ENCODE measurements at regions not wholly inside any gene's neighbourhood (a gene's known extent, or its start where the extent isn't known, plus 50 kb on each side); places are given as distances from the start of the nearest gene placed in this dataset.

DNA sequence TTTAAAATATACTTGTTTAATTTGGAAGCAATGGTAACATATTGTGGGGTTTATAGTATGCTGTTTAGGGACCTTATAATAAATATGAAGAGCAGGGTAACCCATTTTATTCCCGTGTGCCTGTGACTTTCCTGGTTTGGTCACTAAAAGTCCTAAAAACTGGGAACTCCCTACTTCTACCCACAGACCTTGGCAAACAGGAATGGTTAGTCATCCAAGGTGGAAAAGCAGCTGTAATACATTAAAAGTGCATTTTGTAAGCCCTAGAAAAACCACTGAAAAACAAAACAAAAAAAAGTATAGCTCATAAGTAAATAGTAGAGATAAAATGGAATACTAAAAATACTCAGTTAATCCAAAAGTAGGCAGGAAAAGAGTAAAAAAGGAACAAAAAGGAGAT lies 538.9 kb downstream of the LMO4 start:
- DNase-seq, result no peak

DNA sequence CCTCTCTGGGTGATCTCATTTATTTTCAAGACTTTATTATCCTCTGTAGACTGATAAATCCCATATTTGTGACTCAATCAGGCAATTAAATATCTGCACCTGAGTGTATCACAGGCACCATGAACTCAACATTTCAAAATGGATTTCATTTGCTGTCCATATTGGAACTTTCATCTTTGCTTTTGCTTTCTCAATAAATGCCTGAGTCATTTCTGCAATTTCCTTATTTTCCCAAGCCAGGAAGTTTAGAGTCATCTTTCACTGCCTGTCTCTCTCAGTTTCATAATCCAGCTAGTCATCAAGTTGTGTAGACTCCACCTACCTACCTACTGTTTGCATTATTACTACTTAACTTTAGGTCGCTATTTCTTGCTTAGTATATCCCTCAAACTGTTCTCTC lies 540.9 kb downstream of the LMO4 start:
- no peak for DNase-seq

DNA sequence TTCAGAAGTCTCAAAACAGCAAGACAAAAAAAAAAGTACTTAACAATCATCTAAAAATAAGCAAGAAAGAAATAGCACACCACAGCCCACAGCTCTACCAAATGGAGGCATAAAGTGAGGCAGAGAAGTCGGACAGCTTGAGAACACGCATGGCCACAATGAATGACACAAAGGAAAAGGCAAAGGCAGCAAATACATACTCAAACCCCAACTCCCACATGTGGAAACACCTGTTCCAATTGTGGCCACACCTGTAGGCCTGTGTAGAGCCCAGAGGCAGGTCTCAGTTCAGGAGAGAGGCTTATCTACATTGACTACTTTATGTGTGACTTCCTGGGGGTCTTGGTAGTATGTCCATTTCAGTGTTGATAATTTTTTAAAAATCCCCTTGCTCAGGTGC lies 543.5 kb downstream of the LMO4 start:
- no peak for DNase-seq

DNA sequence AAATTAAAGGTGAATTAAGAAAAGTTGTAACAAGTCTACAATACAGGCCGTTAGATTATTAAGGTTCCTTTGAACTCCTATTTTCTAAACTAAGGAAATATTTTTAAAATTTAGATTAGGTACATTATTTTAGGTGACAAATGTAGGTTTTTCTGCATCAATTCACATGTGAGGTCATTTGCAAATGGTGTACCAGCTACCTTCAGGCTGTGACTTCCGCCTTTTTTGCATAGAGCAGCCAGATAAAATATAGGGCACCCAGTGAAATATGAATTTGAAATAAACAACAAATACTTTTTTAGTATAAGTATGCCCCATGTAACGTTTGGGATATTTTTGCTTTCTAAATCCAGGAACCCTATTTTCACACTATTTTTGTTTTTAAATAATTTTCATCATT lies 544.0 kb downstream of the LMO4 start:
- no peak for DNase-seq

DNA sequence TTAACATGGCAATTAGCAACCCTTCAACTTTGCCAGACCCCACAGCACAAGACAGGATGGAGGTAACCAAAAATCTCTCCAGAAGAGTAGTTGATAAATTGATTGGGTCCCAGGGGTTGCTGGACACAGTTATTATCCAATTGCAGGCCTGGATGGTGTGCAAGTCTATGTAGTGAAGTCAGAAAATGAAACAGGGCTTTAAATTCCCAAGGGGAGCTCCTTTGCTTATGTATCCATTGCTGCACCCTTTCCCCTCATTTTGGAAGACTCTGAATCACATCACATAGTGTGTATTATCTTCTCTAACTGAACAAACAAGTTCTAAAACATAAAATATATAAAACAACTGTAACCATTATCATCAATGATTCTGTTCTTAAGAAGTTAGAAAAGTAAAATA lies 550.2 kb downstream of the LMO4 start:
- DNase-seq, result no peak

DNA sequence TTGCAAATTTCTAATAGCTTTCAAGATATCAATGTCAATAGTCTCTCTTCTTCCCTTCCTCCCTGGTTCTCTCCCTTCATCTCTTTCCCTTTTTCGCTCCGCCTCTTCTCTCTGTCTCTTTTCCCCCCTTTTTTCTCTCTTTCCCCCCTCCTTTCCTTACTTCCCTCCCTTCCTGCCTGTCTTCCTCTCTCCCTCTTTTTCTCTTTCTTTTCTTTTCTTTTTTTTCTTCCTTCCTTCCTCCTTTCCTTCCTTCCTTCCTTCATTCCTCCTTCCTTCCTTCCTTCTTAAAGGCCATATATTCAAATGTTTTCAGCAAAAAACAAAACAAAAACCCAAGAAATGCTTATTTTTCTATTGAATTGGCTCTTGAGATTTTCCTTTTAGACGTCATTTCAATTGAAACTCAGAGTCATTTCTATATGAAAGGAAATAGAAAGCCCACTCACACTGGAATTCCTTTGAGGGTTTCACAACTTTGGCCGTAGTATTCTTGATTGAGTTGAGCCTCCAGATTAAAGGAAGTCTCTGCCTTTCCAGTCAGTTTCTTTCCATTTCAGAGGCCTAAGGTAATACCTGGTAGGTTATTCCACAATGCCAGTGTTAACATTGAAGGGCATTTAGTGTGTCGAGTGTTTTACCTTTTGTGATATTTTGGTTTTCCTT lies 551.5 kb downstream of the LMO4 start:
- DNase-seq, result no peak

DNA sequence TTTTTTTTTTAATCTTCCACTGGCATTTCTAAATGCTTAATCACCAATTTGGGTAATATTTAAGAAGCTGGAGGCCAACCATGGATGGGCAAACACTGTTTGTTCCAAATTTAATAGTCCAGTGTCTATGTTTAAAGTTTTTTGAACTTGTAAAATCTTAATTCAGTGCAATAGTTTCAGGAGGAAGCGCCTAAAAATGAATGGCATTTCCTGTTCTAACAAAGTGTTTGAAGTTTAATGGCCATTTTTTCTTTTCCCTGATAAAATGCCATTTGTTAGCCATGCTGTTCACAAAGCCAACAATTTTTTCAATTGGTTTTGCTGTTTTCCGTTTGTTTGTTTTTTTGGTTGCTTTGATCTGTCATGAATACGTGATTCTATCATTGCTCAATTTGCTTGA lies 552.1 kb downstream of the LMO4 start:
- no peak for DNase-seq

DNA sequence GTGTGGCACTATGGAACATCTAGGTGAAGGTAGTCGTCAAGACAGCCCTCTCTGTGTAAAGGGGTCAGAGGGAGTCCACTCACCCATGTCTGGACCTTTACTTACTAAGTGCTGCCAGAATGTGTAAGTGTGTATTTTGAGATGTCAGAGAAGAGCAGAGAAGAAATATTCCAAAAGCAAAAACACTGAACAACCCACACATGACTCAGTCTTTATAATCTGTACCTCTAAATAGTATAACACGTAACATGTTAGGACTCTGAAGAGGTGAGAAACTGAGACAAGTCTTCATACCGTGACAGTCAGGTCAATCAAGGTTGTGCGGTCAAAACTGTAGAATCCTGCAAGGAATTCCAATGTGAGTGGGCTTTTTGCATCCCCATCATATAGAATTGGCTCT lies 555.2 kb downstream of the LMO4 start:
- DNase-seq, result no peak

DNA sequence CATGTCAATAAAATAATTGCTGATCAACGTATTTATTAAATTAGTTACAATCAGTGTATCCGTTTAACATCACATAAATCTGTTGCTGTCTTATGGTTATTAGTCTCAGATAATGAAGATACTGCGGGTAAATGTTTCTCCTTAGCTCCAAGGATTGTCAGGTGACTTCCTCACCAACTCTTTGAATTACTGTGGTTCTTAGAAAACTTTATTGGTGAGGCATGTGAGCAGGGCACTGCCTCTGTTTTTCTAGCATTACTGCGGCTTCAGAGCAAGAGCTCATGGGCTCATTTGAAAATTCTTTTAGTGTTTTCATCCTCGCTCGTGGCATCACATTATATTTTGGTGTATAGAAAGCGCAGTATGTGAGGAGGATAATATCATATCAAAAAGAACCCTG lies 555.9 kb downstream of the LMO4 start:
- no peak for DNase-seq

DNA sequence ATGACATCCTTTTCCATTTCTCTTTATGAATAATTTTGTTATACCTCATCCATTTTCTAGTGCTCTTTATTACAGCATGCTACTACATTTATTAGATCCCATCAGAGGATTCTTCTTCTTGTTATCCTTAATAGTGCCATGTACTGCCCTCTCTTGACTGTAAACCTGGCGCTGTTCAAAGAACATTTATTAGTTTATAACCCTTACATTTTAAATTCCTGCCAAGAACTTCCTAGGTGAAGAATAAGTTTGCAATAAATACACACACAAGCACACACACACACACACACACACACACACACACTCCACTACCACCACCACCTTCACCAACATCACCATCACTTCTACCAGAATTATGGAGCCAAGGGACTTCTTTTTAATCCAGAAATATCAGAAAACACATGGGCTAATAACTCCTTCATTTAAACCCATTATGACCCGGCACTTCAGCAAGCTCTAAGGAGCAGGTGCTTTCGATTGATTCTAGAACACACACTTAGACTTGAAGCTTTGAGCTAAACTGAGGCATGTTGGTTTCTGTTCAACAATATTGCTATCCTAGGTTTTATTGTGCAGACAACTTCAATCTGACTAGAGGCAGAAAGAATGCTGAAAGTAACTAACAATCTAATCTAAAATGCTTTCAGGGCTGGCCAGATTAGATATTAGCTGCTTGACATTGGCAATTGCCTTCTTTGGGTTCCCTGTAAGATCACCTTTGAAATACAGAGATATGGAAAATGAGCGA lies 556.8 kb downstream of the LMO4 start:
- no peak for DNase-seq

DNA sequence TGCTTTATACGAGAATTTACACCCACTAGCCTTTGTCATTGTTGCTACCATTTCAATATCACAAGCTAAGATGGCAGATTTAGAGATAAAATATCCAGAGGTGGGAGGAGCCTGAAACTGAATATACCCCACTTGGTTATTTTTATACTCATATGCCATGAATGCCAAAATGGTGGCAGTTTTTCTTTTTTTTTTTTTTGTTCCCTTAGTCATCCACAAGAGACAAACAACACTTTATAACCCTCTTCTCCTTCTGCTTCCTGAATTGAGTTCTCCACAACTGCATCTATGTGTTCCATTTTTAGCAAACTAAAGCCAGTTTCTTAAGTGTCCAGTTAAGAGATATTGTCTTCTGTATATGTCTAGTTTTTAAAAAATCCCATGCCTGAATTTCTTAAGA lies 558.4 kb downstream of the LMO4 start:
- DNase-seq, result no peak

DNA sequence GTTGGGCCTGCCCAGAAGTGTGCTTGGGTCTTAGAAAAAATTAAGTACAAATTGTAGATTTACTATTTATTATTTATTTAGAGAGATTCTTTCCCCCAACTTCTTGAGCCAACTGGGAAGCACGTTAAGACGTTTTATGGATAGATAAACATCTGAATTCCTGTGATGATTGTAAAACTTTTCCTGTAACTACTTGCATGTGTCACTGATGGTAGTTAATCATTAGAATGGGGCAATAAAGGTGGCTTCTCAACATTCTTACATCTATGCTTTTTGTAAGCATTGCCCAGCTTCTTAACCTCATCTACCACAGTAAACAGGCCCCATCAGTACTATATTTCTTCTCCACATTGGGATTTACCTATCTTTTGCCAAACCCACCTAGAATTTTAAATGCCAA lies 559.8 kb downstream of the LMO4 start:
- DNase-seq, result no peak

DNA sequence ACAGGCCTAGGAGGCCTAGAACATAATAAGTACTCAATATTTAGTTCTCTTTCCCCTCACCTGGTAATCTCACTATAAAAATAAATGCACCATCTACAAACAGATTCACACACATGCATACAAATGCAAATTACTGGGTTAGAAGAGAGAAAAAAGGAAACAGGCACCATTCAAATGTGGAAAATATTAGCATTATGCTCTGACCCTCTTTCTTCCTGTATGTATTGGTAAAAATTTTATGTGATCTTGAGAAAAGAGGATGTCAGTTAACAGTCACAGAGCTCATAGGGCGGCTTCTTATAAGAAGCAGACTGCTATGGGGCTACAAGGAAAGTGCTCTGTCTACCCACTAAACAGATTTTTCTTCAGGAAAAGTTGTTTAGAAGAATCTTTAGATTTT lies 565.4 kb downstream of the LMO4 start:
- DNase-seq, result no peak

DNA sequence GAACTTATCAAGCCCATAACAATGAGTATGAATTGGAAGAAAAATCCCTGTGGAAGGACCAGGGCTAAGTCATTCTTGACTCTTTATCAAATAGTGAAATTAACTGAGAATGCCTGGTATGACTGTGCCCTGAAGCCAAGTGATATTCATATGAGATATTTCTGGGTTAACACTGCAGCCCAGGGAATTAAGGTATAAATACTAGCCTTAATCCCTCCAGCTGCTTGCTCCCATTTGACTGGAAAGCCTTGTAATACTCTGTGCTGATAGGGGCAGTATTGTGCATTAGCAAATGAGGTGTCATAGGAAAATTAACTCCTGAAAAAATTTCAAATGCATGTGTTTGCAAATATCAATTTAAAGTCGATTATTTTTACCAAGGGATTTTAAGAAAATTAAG lies 568.8 kb downstream of the LMO4 start:
- DNase-seq, result no peak

DNA sequence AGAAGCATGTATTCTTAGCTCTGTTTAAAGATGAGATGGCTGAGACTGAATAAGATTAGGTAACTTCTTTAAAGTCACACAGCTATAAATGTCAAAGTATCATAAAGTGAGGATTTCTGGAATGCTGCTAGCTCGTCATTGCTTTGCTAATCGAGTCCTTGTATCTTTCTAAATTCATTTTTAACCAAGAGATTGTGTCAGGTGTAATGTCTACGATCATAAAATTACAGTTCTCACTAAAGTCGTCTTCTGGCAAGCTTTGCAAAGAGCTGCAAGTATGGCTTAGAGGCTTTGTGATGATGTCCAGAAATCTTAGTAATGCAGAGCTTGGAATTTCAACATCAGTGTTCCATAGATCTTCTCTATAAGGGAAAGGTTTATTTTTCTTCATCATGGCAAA lies 569.8 kb downstream of the LMO4 start:
- no peak for DNase-seq

DNA sequence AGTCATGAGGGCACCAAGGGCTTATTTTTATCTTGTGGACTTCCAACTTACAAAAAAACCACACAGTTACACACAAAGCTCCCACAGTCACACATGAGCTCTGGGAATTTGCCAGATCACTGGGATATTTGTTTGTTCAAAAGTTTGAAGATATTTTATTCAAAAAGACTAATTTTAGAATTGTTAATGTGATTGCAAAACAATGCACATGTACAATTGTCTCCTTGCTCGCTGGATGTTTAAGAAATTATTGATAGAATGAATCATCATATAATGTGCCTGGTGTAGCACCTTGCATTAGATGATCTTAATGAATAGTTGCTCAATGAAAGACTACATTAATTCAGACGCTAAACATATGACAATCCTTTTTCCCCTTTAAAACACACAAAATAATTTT lies 570.3 kb downstream of the LMO4 start:
- no peak for DNase-seq

DNA sequence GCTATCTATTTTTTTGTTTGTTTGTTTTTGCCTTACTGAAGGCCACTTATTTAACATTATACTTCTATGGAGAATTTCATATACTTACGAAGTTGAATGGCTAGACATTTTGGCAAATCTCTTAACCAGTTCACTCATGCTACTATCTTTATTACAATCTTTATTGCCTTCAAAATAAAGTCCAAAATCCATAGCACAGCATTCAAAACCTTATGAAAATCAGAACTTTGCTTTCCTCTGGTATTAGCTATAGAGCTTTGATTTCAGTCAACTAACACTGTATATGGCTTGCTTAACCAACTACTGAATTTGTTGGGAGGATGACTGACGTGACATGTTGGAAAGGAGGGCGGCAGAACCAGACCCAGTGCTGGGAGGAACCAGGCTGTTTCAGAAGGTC lies 571.1 kb downstream of the LMO4 start:
- no peak for DNase-seq

DNA sequence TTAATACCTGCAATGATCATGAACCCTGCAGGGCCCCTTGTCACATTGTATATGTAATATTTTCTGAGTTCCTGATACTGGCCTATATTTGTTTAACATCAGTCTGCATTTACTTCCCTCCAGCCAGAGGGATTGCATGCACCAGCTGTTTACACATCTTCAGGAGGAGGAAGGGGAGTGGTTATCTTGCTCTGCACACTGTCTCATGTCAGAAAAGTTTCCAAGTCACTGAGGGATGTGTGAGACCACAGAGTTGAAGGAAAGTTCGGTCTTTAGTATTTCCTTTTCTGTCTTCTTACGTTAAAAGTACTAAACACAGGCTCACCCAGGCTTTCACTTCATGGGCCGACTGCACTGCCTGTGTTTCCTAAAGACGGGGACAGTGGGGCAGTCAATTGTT lies 574.1 kb downstream of the LMO4 start:
- no peak for DNase-seq

DNA sequence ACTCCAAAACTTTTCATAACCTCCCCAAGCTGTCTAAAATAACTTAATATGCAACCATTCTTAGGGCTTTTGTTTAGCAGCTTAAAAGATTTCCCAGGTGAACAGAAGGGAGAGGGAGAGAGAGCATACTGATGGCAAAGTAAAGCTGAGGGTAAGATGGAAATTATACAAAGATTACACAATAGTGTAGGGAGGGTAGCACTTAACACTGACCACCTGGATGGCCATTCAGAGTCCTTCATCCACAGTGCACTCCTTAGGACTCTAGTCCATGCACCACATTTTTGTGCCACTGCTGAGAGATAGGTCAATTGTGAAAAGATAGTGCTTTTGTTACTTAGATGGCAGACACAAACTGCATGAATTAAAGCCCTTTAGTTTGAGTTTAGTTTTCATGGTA lies 574.6 kb downstream of the LMO4 start:
- no peak for DNase-seq

DNA sequence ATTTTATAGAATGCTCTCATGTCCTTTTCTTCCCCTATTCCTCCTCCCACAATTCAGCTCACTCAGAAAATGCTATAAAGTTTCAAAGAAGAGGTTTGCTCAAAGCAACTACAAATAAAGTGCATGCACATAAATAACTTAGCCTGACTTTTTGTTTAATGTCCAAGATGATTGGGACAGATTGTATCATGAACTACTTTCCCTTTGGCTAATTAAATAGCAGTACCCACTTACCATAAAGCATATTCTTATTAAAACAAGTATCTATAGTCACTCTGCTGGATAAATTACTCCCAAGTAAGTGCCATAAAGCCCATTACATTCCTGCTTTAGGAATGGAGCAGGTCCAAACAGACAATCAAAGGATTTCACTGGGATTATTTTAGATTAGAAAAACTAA lies 576.0 kb downstream of the LMO4 start:
- DNase-seq, result no peak

DNA sequence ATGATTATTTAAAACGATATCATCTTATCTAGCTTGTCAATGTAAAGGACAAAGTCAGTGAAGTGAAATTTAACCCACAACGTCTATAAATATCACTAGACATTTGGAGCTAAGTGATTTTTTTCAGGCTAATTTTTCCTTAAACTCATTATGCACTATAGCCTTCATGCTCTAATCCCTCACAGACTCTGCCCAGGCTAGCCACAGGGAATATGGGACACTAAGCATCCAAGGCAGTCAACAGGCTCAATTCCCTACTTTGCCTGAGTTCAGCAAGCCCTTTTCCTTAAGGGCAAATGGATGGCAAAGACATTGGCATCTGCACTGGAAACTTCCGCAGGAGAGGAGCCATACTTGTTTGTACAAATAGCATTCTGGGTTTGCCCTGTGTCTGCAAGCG lies 577.0 kb downstream of the LMO4 start:
- DNase-seq, result no peak

DNA sequence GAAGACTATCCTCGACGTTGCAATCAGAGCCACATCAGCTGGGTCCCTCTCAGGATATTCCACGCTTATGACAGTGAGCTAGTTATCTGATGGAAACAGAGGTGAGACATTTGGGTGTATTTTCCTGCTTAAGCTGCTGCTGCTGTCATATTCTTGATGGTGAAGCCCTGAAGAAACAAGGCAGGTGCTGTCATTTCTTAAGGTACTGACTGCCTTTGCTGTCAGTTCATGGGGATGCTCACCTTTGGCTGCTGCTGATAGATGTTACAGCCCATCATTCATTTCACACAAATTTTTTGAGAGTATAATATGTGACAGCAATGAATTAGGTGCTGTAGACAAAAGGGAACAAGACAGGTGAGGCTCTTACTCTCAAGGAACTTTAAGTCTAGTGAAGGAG lies 577.4 kb downstream of the LMO4 start:
- DNase-seq, result no peak

DNA sequence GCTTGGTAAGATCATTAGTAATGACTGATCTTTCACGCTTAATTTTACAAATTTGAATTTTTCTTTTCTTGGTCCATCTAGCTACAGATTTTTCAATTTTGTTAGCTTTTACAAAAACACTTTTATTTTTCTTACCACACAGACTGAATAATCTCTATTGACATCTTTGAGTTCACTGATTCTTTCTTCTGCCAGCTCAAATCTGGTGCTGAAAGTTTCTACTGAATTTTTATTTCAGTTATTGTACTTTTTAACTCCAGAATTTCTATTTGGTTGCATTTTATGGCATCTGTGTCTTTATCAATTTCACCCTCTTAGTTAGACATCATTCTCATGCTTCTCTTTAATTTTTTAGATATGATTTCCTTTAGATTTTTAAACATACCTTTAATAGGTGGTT lies 584.7 kb downstream of the LMO4 start:
- DNase-seq, result no peak

DNA sequence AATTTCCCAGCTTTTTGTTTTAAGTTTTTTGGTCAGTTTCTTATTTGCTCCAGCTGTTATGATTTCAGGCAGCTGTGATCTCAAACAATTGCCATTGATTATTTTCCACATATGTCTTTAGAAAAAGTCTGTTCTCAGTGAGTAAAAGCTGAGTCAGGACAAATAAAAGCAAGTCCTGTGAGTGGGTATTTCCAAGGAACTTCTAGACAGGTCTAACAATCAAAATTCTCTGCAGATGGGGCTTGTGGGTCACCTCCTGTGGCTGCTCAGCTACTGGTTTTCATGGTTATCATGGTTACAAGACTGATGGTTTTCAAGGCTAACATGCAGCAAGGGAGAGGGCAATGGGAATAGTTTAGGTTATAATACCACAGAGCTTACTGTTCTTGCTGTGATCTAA lies 585.7 kb downstream of the LMO4 start:
- no peak for DNase-seq
